Endothelial cell of umbilical vein (primary cell): ENCODE measurements at regions not wholly inside any gene's neighbourhood (a gene's known extent, or its start where the extent isn't known, plus 50 kb on each side); places are given as distances from the start of the nearest gene placed in this dataset.

Source experiments
- EZH2 ChIP-seq: IDR thresholded peaks from 2 replicates; pipeline ENCODE4 v1.6.1; 2012; ENCODE audit warnings: borderline replicate concordance, low read depth, mild to moderate bottlenecking, moderate library complexity, low read length, inconsistent platforms; ENCODE audit not compliant: severe bottlenecking
- GATA2 ChIP-seq: IDR thresholded peaks from 2 replicates; pipeline ENCODE4 v1.7.0; 2011; ENCODE audit warnings: low read depth, mild to moderate bottlenecking, moderate library complexity, mixed read lengths, low read length; ENCODE audit not compliant: insufficient read length, insufficient read depth
- MYC ChIP-seq: IDR thresholded peaks from one replicate; pipeline ENCODE4 v1.6.1; 2011; ENCODE audit warnings: mild to moderate bottlenecking, low read depth, low read length
- POLR2A ChIP-seq: IDR thresholded peaks from 2 replicates; pipeline ENCODE4 v1.6.1; 2012; ENCODE audit warnings: low read depth, mild to moderate bottlenecking, control low read depth, low read length
- POLR2AphosphoS5 ChIP-seq: IDR thresholded peaks from 2 replicates; pipeline ENCODE4 v1.6.1; 2012; ENCODE audit warnings: low read depth, mild to moderate bottlenecking, control low read depth, low read length, moderate library complexity; ENCODE audit not compliant: insufficient read depth
- TF ChIP-seq, protein P1 (sequence below), 2 donors: IDR thresholded peaks; 1 replicate in 1 of 2; 2 replicates in 1 of 2; pipeline ENCODE4 v1.5.1; 2011; ENCODE audit warnings: low read length in 2 of 2, mild to moderate bottlenecking in 2 of 2, moderate library complexity in 2 of 2, control low read depth in 1 of 2, inconsistent platforms in 1 of 2, low read depth in 1 of 2; ENCODE audit not compliant: insufficient read depth in 1 of 2; ENCODE audit errors: extremely low read depth in 1 of 2
- TF ChIP-seq, protein P2 (sequence below): IDR thresholded peaks from 2 replicates; pipeline ENCODE4 v1.6.1; 2011; ENCODE audit not compliant: insufficient read depth, insufficient read length

DNA sequence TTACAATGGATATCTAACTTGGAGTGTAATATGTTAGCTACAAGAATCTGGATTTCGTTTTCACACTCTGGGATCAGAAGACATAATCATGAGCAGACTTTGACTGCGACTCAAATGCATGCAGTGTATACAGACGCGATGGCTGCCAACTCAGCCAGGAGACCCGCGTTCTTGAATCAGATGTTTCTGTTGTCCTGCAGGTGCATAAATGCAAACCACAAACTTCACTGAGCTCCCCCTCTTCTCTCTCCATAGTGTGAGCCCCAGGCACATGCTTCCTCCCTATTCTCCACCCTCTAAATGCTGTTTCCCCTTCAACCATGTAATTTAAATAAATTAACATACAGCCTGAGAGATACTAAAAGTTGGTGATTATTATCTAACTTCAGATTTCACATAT lies 347.9 kb downstream of the DCHS2 start:
- TF ChIP-seq, protein P1, sequence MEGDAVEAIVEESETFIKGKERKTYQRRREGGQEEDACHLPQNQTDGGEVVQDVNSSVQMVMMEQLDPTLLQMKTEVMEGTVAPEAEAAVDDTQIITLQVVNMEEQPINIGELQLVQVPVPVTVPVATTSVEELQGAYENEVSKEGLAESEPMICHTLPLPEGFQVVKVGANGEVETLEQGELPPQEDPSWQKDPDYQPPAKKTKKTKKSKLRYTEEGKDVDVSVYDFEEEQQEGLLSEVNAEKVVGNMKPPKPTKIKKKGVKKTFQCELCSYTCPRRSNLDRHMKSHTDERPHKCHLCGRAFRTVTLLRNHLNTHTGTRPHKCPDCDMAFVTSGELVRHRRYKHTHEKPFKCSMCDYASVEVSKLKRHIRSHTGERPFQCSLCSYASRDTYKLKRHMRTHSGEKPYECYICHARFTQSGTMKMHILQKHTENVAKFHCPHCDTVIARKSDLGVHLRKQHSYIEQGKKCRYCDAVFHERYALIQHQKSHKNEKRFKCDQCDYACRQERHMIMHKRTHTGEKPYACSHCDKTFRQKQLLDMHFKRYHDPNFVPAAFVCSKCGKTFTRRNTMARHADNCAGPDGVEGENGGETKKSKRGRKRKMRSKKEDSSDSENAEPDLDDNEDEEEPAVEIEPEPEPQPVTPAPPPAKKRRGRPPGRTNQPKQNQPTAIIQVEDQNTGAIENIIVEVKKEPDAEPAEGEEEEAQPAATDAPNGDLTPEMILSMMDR (IDR thresholded peaks at IDR 0.05; ENCODE audit: extremely low read depth in 1 of 2, insufficient read depth in 1 of 2, low read depth in 1 of 2, low read length in 2 of 2): no peak
- no peak for TF ChIP-seq POLR2A
- TF ChIP-seq, protein P2, sequence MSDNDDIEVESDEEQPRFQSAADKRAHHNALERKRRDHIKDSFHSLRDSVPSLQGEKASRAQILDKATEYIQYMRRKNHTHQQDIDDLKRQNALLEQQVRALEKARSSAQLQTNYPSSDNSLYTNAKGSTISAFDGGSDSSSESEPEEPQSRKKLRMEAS: no peak
- no peak for TF ChIP-seq EZH2
- TF ChIP-seq MYC: no peak
- TF ChIP-seq GATA2: no peak
- no peak for TF ChIP-seq POLR2AphosphoS5
